Fibroblast of the aortic adventitia (primary cell): ENCODE measurements at regions not wholly inside any gene's neighbourhood (a gene's known extent, or its start where the extent isn't known, plus 50 kb on each side); places are given as distances from the start of the nearest gene placed in this dataset.

Experiments
- DNase-seq: peaks from one replicate; pipeline ENCODE4 v3.0.0-alpha.2; 2010; ENCODE audit warnings: low read depth
- H3K4me3 ChIP-seq: 2 replicates; pipeline ENCODE4 v1.5.1; 2011; ENCODE audit warnings: low read depth, mild to moderate bottlenecking, control low read depth, low read length, moderate library complexity
- CTCF ChIP-seq: IDR thresholded peaks from 2 replicates; pipeline ENCODE4 v1.5.1; 2011; ENCODE audit warnings: mild to moderate bottlenecking, low read length, control low read depth, inconsistent platforms; ENCODE audit not compliant: insufficient read depth

DNA sequence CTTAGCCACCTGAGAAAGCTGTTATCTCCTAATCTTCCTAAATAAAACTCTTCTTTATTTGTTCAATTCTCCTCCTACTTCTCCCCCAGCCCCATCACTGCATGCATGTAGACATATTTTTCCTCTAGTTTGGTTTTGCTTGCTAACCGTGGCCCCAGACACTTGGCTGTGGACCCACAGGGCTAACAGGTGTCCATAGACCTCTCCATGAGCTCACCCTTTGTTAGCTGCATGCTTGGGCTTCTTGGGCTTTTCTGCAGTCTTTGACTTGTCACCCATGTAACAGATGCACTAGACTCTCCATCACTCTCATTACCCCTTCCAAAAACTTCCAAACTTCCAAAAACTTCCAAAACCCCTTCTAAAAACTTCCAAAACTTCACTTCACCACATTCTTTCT is 59.2 kb upstream of the PLEKHA5 start:
- no peak for DNase-seq
- TF ChIP-seq CTCF, result no peak
- no peak overlapping the region for H3K4me3 ChIP-seq

GRCh38 chr12:19074700-19075099 is 54.8 kb upstream of the PLEKHA5 start:
- peak; percentile 33 for DNase-seq
- no peak for TF ChIP-seq CTCF
- H3K4me3 ChIP-seq, result no peak overlapping the region

DNA sequence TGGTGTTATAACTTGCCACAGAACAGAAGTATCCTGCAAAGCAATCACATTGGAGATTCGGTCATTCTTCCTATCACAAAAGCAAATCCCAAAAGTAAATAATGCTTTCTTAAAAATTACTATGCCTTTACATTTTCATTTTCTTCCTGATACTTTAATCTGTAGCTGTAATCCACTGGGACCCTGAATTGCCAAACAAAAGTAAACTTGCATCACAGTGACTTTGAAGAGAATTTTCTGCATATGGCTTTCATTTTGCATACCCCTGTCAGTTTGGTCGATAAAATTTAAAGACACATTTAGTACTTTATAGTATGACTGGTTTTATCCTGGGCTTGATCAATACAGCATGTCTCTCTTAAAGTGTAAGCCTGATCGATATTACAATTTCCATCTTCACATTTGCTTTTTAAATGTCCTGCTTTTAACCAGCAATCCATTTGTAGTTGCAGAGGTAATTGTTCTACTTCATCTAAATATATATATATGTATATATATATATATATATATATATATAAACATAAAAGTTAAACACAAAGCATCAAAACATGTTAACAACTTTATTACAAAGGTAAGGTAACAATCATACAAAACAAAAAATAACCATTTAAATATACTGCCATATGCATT is 53.7 kb upstream of the PLEKHA5 start:
- no peak overlapping the region for H3K4me3 ChIP-seq
- DNase-seq, result peak; percentile 23
- no peak for TF ChIP-seq CTCF
